Activated naive CD8-positive, alpha-beta T cell treated with anti-CD3 and anti-CD28 coated beads for 36 hours (primary cell): ENCODE measurements at regions not wholly inside any gene's neighbourhood (a gene's known extent, or its start where the extent isn't known, plus 50 kb on each side); places are given as distances from the start of the nearest gene placed in this dataset.
A peak's percentile ranks its signal among the peaks of the same experiment; 100 is the strongest.

Experiments used
- DNase-seq: peaks from one replicate; pipeline ENCODE4 v3.0.0; 2021
- H3K27ac Mint-ChIP-seq: one replicate; pipeline ENCODE4 v1.8.0; 2022; ENCODE audit warnings: mild to moderate bottlenecking, moderate library complexity, mixed read lengths
- H3K27me3 Mint-ChIP-seq: one replicate; pipeline ENCODE4 v1.8.0; 2022; ENCODE audit warnings: mild to moderate bottlenecking, mixed read lengths
- H3K36me3 Mint-ChIP-seq: one replicate; pipeline ENCODE4 v1.8.0; 2021; ENCODE audit warnings: mild to moderate bottlenecking, mixed read lengths
- H3K4me1 Mint-ChIP-seq: one replicate; pipeline ENCODE4 v1.8.0; 2021; ENCODE audit warnings: mixed read lengths
- H3K4me3 Mint-ChIP-seq: one replicate; pipeline ENCODE4 v1.8.0; 2022; ENCODE audit warnings: mild to moderate bottlenecking, moderate library complexity, mixed read lengths
- H3K9me3 Mint-ChIP-seq: one replicate; pipeline ENCODE4 v1.8.0; 2022; ENCODE audit warnings: mixed read lengths

DNA sequence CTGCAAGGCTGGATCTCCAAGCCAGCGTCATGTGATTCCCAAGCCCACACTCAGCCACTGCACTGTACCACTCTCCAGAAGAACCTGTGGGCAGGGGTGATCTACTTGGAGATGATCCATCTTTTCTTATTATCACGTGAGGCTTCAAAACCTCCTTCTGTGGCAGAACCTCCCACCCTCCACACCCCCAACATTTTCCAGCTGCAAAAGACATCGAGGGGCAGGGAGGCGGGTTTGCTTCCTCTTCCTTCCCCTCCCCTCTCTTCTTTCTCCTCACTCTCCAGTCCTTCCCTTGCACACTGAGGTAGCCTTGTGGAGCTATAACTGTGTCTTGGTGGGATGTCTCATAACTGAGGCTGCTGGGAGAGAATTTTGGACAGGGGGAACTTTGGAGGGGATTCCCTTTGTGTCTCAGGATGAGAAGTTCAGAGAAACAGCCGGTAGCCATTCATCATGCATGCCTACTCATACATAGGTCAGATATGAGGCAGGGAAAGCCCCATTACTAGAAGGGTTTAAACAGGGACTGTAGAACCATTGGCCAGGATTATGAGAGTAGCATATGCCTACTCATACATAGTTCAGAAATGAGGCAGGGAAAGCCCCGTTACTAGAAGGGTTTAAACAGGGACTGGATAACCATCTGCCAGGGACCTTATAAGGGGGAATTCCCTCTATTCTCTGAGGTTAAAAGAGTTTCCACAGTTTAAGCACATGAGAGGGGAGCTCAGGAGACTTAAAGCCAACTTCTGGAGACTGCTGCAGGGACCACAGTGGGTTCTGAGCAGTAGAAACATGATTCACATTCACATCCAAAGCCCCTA lies 420.7 kb upstream of the CADM1 start:
- Mint-ChIP-seq H3K27me3 (no peaks in the 10 kb centered on the region), H3K36me3 (peaks cover 3% of the 10 kb centered on the region), H3K27ac (peak overlapping the region; percentile 82), H3K4me3 (no peak overlapping the region), H3K9me3 (peaks cover 8% of the 10 kb centered on the region), H3K4me1 (peaks cover 14% of the 10 kb centered on the region)
- DNase-seq = peak; percentile 37

DNA sequence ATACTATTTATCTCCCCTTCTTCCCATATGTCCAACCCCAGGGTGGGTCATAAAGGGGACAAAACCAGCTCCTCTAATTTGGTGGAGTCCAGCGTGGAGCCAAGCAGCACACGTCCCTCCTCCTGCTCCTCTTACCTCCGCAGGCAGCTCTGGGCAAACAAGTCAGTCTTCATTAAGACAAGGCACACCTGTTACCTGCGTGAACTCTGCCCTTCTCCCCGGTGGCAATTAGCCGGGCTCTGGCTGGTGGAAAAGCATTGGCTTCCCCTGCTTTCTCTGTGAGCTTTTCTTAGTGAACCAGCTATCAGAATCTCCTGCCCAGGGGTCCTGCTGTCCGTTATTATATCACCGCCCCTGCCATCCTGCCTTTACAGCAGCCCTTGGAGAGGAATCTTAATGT lies 418.7 kb upstream of the CADM1 start:
- DNase-seq = no peak
- peaks cover 10% of the 10 kb centered on the region for H3K9me3 Mint-ChIP-seq
- H3K36me3 Mint-ChIP-seq = peaks cover 3% of the 10 kb centered on the region
- no peak overlapping the region for H3K4me3 Mint-ChIP-seq
- H3K4me1 Mint-ChIP-seq = peaks cover 23% of the 10 kb centered on the region
- H3K27me3 Mint-ChIP-seq = no peaks in the 10 kb centered on the region
- no peak overlapping the region for H3K27ac Mint-ChIP-seq

DNA sequence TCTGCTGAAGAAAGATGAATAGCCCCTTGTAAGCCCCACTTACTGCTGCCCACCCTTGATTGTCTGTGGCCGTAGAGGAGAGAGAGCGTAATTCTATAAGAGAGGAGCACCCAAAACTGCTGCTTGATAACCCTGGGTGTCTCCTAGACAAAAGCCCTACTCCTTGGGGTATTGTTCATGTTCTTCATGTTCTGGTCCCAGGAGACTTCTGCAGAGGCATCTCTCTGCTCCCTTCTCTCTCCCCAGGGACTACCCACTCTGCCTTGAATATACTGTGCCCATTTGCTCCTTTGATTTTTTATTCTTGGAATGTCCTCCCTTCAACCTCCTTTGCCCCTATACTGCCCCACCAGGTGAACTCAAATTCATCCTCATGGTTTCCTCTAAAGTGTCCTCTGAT lies 417.8 kb upstream of the CADM1 start:
- peaks cover 11% of the 10 kb centered on the region for H3K9me3 Mint-ChIP-seq
- peaks cover 3% of the 10 kb centered on the region for H3K36me3 Mint-ChIP-seq
- H3K27me3 Mint-ChIP-seq = peaks cover 4% of the 10 kb centered on the region
- H3K27ac Mint-ChIP-seq = no peak overlapping the region
- no peak overlapping the region for H3K4me3 Mint-ChIP-seq
- no peak for DNase-seq
- peaks cover 23% of the 10 kb centered on the region for H3K4me1 Mint-ChIP-seq

DNA sequence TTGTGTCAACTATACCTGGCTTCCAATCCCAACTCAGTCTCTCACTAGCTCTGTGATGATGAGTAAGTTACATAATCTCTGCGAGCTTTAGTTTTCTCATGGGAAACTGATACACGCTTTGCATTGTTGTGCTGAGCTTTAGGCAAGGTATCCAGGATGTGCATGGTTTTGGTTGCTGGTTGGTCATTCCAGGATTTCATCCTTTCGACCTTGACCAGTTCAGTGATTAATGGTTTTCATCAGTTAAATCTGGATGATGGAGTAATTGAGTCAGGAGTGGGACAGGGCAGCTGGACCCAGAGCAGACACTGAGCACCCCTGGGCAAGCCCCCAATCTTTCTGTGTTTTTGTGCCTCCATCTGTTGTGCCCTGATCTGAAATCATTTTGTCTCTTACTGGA lies 417.3 kb upstream of the CADM1 start:
- Mint-ChIP-seq H3K27ac (no peak overlapping the region), H3K36me3 (peaks cover 3% of the 10 kb centered on the region), H3K4me3 (no peak overlapping the region), H3K27me3 (peaks cover 4% of the 10 kb centered on the region), H3K9me3 (peaks cover 11% of the 10 kb centered on the region), H3K4me1 (peaks cover 23% of the 10 kb centered on the region)
- DNase-seq = no peak

DNA sequence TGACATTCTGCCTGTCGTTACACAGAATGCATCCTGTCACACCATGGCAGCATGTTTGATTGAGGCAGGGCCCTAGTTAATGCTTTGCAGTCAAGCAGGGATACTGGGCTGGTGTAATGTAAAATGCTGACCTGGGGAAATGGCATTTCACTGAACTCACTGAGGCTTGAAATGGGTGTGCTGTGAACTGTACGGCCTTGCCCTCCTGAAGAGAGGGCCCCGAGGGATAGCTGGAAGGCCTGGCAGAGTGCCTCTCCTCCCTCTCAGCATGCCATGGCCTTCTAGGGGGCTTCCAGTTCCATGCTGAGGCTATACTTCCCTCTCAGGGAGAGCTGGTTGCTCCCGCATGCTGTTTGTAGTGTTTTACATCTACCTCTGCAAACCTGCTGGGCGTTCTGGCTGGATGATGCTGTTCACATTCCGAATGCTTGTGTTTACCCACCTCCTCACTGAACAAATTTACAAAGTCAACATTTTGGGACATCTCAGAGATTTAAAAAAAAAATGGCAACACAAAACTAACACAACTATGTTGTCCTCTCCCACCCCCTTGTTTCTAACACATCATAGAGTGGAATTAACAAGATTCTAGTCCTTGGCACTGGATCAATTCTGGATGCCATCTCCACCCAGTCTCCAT lies 416.7 kb upstream of the CADM1 start:
- Mint-ChIP-seq H3K4me1 (peaks cover 18% of the 10 kb centered on the region), H3K27ac (no peak overlapping the region), H3K27me3 (peaks cover 4% of the 10 kb centered on the region), H3K9me3 (peaks cover 8% of the 10 kb centered on the region), H3K4me3 (no peak overlapping the region), H3K36me3 (no peaks in the 10 kb centered on the region)
- no peak for DNase-seq

DNA sequence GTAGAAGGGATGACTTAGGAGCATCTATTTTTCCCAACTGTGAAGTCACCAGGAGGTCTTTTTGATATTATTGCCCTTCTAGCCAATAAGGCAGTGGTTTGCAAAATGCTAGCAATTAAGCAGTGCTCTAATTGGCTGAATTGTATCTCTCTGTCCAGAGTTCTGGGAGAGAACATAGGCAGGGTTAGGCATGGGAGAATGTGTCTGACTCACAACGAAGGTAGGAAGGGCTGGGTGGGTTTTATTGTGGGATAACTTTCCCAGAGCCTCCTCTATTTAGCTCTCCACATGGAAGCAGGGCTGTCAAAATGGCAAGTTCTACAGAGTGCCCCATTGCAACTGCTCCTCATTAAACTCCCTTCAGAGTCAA lies 415.9 kb upstream of the CADM1 start:
- H3K27ac Mint-ChIP-seq = peak overlapping the region; percentile 14
- no peak overlapping the region for H3K4me3 Mint-ChIP-seq
- H3K36me3 Mint-ChIP-seq = no peaks in the 10 kb centered on the region
- H3K4me1 Mint-ChIP-seq = peaks cover 14% of the 10 kb centered on the region
- peaks cover 8% of the 10 kb centered on the region for H3K9me3 Mint-ChIP-seq
- DNase-seq = no peak
- peaks cover 4% of the 10 kb centered on the region for H3K27me3 Mint-ChIP-seq

DNA sequence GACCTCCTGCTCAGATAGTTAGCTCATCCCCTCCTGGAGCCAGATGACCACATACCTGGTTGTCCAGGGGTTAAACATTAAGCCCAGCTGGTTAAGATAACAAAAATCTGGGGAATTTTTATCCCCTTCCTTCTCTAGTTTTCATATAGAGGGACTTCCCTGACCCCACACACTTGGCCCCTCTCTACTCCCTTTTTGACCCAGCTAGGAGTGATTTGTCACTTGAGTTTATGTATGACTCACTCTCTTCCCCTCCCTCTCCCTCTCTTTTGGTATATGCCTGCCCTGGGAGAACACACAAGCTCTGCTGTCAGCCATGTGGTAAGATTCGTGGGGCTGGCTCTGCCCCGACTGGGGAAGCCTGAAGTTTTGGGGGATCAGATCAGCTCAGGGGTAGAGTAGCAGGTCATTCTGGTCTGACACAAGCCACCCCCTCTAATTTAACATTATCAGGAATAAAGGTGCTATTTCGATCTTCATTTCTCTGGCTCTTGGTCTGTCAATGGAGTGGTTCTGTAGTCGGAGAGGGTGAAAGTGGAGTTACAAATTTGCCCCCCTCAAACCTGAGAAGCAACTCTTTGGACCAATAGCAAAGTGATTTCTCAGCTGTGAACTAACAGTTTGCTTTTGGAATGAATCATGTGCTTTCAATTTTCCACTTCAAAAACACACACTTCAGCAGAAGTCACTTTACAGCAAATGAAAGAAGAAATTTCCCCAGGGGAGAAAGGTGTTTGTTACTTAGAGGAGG lies 415.3 kb upstream of the CADM1 start:
- H3K4me3 Mint-ChIP-seq = no peak overlapping the region
- peaks cover 8% of the 10 kb centered on the region for H3K9me3 Mint-ChIP-seq
- H3K27me3 Mint-ChIP-seq = peaks cover 4% of the 10 kb centered on the region
- no peaks in the 10 kb centered on the region for H3K36me3 Mint-ChIP-seq
- peaks cover 9% of the 10 kb centered on the region for H3K4me1 Mint-ChIP-seq
- no peak for DNase-seq
- peak overlapping the region; percentile 82 for H3K27ac Mint-ChIP-seq

DNA sequence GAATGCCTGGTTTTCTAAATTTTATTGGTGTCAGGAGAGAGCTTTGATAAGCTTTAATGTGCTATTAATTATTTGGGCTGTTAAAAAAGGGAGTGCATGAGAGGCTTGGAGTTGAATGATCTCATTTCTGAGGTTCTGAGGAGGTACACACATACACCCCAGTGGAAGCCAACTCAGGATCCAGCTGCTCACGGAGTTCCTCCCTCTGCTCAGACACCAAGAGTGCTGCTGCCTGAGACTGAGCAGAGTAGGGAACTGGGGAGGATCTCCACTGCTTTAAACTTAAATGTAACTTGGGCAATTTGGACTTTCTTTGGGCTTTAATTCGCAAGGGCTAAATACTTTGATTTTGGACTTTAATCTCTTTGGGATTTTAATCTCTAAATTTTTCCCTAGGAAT lies 414.4 kb upstream of the CADM1 start:
- H3K4me3 Mint-ChIP-seq = no peak overlapping the region
- no peaks in the 10 kb centered on the region for H3K36me3 Mint-ChIP-seq
- DNase-seq = no peak
- H3K27ac Mint-ChIP-seq = no peak overlapping the region
- H3K27me3 Mint-ChIP-seq = peaks cover 5% of the 10 kb centered on the region
- H3K4me1 Mint-ChIP-seq = peaks cover 9% of the 10 kb centered on the region
- peaks cover 8% of the 10 kb centered on the region for H3K9me3 Mint-ChIP-seq

DNA sequence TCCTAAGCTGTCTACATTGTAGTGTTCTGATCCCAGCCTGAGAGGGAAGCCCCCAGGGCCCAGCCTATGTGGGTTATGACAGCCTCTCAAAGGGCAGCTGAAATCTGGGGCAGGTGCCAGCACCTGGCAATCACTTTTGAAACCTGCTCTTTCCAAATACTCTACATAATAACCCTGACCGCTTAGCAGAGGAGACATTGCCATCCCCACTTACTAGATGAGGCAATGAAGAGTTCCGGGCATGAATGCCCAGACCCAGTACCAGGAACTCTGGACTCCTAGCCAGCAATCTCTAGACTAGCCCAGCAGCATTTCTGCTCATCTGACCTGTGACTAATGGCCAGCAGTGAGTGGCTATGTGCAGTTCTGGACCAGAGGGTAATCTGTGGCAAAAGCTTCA lies 412.4 kb upstream of the CADM1 start:
- Mint-ChIP-seq H3K27me3 (peaks cover 8% of the 10 kb centered on the region), H3K36me3 (no peaks in the 10 kb centered on the region), H3K9me3 (peaks cover 6% of the 10 kb centered on the region), H3K27ac (no peak overlapping the region), H3K4me1 (peaks cover 9% of the 10 kb centered on the region), H3K4me3 (no peak overlapping the region)
- DNase-seq = no peak

DNA sequence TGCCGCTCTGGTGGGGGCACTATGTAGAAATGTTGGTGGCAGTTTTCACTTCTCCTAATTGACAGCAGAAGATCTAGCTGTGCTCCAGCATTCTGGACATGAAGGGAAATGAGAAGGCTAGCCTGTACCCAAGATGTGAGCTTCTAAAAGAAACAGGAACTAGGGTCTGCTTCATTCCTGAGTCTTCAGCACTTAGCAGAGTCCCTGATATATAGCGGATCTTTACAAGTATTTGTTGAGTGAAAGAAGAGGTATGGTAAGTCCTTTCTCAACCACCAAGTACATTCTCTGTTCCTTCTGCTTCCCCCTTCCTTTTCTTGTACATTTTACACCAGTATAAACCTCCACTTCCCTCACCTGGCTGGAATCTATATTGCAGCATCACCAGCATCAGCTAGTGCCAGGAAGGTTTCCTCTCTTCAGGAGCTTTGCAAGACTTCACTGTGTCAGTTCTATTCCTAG lies 408.3 kb upstream of the CADM1 start:
- Mint-ChIP-seq H3K36me3 (no peaks in the 10 kb centered on the region), H3K27ac (no peak overlapping the region), H3K4me3 (no peak overlapping the region), H3K4me1 (no peaks in the 10 kb centered on the region), H3K9me3 (peaks cover 2% of the 10 kb centered on the region), H3K27me3 (peaks cover 11% of the 10 kb centered on the region)
- DNase-seq = no peak

DNA sequence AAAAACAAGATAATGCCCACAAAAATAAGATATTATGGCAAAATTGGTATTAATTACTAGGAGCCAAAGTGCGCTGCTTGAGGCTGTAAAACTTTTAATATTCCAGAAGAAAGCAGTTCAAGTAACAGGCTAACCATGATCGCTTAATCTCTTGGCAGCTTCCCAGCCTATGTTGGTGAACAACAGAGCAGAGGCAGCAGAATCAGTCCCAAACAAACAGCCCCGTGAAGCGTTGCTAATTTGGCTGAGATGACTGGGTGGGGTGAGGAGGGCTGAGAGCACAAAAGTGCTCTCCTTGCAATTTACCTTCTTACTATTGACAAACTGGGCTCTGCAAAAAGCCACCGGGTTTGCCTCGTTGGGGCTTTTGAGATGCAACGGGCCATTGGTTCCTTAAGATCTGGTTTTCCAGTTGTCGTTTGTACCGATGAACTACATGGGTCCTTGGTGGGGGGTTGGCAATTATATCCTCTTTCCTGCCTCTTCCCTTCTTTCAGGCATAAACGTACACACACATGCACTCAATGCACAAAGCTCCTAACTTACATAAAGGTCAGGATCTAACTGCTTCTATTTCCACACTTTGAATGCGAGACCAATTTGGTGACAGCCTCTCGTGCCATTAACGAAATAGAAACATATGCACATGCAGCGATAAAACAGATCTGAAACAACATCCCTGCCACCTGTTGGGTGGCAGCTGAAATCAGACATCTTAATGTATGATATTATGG lies 407.6 kb upstream of the CADM1 start:
- H3K36me3 Mint-ChIP-seq = no peaks in the 10 kb centered on the region
- H3K4me3 Mint-ChIP-seq = no peak overlapping the region
- DNase-seq = no peak
- no peak overlapping the region for H3K27ac Mint-ChIP-seq
- no peaks in the 10 kb centered on the region for H3K9me3 Mint-ChIP-seq
- H3K4me1 Mint-ChIP-seq = no peaks in the 10 kb centered on the region
- H3K27me3 Mint-ChIP-seq = peaks cover 6% of the 10 kb centered on the region

DNA sequence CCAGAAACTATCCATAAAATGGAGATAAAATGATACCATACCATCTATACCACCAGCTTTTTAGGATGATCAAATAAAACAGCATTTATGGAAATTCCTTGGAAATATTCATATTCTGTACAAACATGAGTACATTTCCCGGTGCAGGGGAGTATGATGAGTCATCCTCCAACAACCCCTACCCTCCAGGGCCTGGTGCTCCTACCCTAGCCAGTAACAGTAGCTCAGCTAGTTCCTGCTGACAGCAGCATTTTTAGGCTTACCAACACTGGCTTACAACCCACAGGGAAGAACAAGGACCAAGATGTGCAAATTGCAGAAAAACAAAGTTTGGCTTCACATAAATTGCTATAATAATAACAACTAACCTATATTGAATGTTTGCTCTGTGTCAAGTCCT lies 406.2 kb upstream of the CADM1 start:
- Mint-ChIP-seq H3K36me3 (no peaks in the 10 kb centered on the region), H3K27me3 (peaks cover 17% of the 10 kb centered on the region), H3K4me1 (peaks cover 2% of the 10 kb centered on the region), H3K9me3 (peaks cover 2% of the 10 kb centered on the region), H3K4me3 (no peak overlapping the region), H3K27ac (no peak overlapping the region)
- DNase-seq = no peak

DNA sequence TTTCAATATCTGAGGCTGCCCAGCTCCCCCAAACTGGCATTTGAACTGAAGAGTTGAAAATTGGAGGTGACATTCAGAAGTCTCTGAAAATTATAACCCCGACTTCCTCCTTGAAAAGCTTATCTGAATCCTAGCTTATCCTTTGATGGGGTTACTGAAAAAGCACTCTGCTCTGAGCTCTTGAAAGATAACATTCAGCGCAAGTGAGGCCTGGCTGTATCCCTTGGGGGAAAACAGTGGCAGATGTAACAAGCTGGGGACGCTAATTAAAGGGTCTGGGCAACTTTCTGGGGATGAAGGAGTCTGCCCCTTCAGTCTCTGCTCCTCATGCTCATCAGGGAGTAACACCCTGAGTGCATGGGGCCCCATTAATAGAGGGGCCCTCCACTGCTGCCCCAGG lies 402.0 kb upstream of the CADM1 start:
- no peak for DNase-seq
- Mint-ChIP-seq H3K4me3 (no peak overlapping the region), H3K27me3 (peaks cover 18% of the 10 kb centered on the region), H3K4me1 (peaks cover 2% of the 10 kb centered on the region), H3K27ac (no peak overlapping the region), H3K36me3 (no peaks in the 10 kb centered on the region), H3K9me3 (peaks cover 2% of the 10 kb centered on the region)

DNA sequence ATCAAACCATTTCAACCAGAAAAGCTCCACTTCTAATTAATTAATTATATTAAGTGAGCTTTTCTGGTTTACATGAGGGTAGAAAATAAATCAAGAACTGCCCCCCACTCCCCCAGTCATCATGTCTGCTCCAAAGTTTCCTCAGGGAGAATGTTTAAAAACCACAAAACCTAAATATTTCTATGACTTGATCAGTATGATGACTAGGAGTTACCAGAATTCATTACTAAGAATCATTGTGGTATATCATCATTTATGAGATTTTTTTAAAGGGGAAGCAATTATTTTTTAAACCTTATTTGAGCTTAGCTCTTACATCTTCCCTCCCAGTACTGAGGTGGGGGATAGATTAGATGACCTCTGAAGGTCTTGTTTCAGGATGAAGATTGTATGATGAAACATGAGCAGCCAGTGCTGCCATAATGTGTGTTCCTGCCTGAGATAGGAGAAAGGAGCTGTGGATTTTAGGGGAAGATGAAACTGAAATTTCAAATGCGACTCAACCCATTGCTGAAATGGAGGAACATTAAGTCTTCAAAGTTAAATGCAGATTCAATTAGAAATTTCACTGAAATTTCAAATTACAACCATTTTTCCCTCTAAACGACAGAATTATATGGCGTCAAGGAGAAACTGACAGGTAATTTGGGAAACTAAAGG lies 401.3 kb upstream of the CADM1 start:
- H3K27ac Mint-ChIP-seq = no peak overlapping the region
- DNase-seq = no peak
- no peak overlapping the region for H3K4me3 Mint-ChIP-seq
- peaks cover 18% of the 10 kb centered on the region for H3K27me3 Mint-ChIP-seq
- H3K4me1 Mint-ChIP-seq = peaks cover 2% of the 10 kb centered on the region
- H3K9me3 Mint-ChIP-seq = peaks cover 2% of the 10 kb centered on the region
- no peaks in the 10 kb centered on the region for H3K36me3 Mint-ChIP-seq
